ENCODE measurements at regions not wholly inside any gene's neighbourhood (a gene's known extent, or its start where the extent isn't known, plus 50 kb on each side); places are given as distances from the start of the nearest gene placed in this dataset.

- TF ChIP-seq, protein P1, sequence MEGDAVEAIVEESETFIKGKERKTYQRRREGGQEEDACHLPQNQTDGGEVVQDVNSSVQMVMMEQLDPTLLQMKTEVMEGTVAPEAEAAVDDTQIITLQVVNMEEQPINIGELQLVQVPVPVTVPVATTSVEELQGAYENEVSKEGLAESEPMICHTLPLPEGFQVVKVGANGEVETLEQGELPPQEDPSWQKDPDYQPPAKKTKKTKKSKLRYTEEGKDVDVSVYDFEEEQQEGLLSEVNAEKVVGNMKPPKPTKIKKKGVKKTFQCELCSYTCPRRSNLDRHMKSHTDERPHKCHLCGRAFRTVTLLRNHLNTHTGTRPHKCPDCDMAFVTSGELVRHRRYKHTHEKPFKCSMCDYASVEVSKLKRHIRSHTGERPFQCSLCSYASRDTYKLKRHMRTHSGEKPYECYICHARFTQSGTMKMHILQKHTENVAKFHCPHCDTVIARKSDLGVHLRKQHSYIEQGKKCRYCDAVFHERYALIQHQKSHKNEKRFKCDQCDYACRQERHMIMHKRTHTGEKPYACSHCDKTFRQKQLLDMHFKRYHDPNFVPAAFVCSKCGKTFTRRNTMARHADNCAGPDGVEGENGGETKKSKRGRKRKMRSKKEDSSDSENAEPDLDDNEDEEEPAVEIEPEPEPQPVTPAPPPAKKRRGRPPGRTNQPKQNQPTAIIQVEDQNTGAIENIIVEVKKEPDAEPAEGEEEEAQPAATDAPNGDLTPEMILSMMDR (IDR thresholded peaks at IDR 0.05; ENCODE audit: insufficient read depth, low read depth, low read length) = no peak
- TF ChIP-seq EZH2 (IDR thresholded peaks at IDR 0.05; ENCODE audit: insufficient read depth, low read length) = no peak
Observed at GRCh38 chr9:104264431-104264830, 170.3 kb downstream of the SMC2 start.
